Heart right ventricle (tissue), 16 donors: ENCODE measurements at regions not wholly inside any gene's neighbourhood (a gene's known extent, or its start where the extent isn't known, plus 50 kb on each side); places are given as distances from the start of the nearest gene placed in this dataset.

Source experiments
- ATAC-seq, 8 donors: fragments of 200-7000 bp; cut with Tn5 transposase; one replicate each; pipeline ENCODE4 v1.9.1; 2020; ENCODE audit warnings: mild to moderate bottlenecking in 8 of 8, moderate library complexity in 8 of 8, moderate number of reproducible peaks in 1 of 8
- DNase-seq, 2 donors: peaks; one replicate each; pipeline ENCODE4 v3.0.0-alpha.2; 2020
- H3K27ac ChIP-seq, 10 donors: fragments of 200-600 bp; sonication (generic) in 2 of 10; one replicate each; pipeline versions ENCODE4 v1.5.0 to v1.8.0; 2020 to 2022; ENCODE audit warnings: mild to moderate bottlenecking in 3 of 10
- H3K27me3 ChIP-seq, 7 donors: fragments of 200-600 bp; one replicate each; pipeline ENCODE4 v1.8.0; 2021 to 2022; ENCODE audit warnings: mild to moderate bottlenecking in 2 of 7
- H3K36me3 ChIP-seq, 9 donors: fragments of 200-600 bp; sonication (generic) in 1 of 9; one replicate each; pipeline versions ENCODE4 v1.5.0 to v1.8.0; 2020 to 2022; ENCODE audit warnings: mild to moderate bottlenecking in 2 of 9
- H3K4me1 ChIP-seq, 9 donors: fragments of 200-600 bp; sonication (generic) in 1 of 9; one replicate each; pipeline versions ENCODE4 v1.5.0 to v1.8.0; 2020 to 2022; ENCODE audit warnings: mild to moderate bottlenecking in 4 of 9
- H3K4me3 ChIP-seq, 10 donors: fragments of 200-600 bp; sonication (generic) in 2 of 10; one replicate each; pipeline versions ENCODE4 v1.5.0 to v1.8.0; 2020 to 2022; ENCODE audit warnings: mild to moderate bottlenecking in 7 of 10, moderate library complexity in 2 of 10
- H3K9me3 ChIP-seq, 11 donors: fragments of 200-600 bp in 10 of 11; sonication (generic) in 2 of 11; one replicate each; pipeline versions ENCODE4 v1.5.0 to v1.8.0; 2013 to 2022; ENCODE audit warnings: mild to moderate bottlenecking in 2 of 11, control low read depth in 1 of 11, moderate library complexity in 1 of 11
- WGBS, 2 donors: extraction: QIAGEN DNeasy Blood & Tissue Kit; methylation state at CpG; one replicate each; pipeline ENCODE4 v1.1.7; 2013; ENCODE audit warnings: inconsistent platforms in 1 of 2; 5-methylcytosine and 5-hydroxymethylcytosine counted together
- intact Hi-C, 10 donors: fragments of 100-400 bp; cut with DNase I; formaldehyde crosslinking; loops; one replicate each; pipeline versions ENCODE4 v1.11.1 to v1.14.2; 2022
- TF ChIP-seq, protein P1 (sequence below), 9 donors: fragments of 200-600 bp; sonication (generic) in 2 of 9; IDR thresholded peaks; one replicate each; pipeline versions ENCODE4 v1.5.0 to v1.8.0; 2021 to 2022; ENCODE audit warnings: antibody characterized with exemption in 9 of 9, mild to moderate bottlenecking in 5 of 9, moderate library complexity in 1 of 9
- donor health status: Arrhythmogenic right ventricular cardiomyopathy.
- donor health status: ischemic (EF 13 %, LVEDD 7.1; RV severe dilation, severe dysfunction).
- donor health status: healthy with polysubstance abuse.
- donor health status: DM: no; HTN: yes; CAD: no.
- donor health status: DM: no; HTN: no; CAD: no.
- donor health status: ischemic (EF 25% LVEDD 6.9; RV normal size, moderate dysfunction).
- donor health status: ischemic (EF 25% LVEDD 5.7; RV mildly dilated, moderate dysfunction).
- donor health status: healthy.
- donor health status: DM: yes; HTN: yes; CAD: no.
- donor health status: Ischemic cardiomyopathy.
- donor health status: ischemic (EF 35%, LVEDD 5.7; RV mildly dilated, moderate dysfunction).
- donor health status: nonischemic (EF 11% LVEDD 7.7; RV severe dilation, severe dysfunction).
- donor health status: DM: yes; HTN: yes; CAD: no.
- donor health status: PGD.
- donor health status: ischemic (EF 29% LVEDD 5.4; RV normal size, mild dysfunction).
- donor health status: nonischemic (EF 23%, LVEDD 6.1; RV moderate dilation, normal function).

DNA sequence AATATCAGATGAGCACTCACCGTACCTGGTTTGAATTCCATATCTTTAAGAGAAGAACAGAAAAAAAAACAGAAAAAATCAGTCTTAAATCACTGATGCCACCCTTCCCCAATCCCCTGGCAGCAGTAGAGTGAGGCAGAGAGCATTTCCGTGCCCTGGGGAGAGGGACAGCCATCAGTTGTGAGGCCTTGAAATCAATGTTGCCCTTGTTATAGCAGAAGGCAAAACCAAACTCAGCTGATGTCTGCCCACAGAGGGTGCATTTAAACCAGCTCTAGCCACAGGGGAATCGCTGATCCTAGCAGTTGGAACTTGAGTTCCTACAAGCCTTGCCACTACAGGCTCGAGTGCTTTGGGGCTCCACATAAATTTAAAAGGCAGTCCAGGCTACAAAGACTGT lies 338.5 kb upstream of the FMR1 start:
- DNase-seq (no peak), ATAC-seq (no peak)
- H3K4me3 ChIP-seq = no peak overlapping the region
- WGBS, 2 donors = 70 to 90% methylated on average over 4 of the region's 4 CpGs
- H3K27ac ChIP-seq = no peak overlapping the region
- H3K4me1 ChIP-seq = no peaks in the 10 kb centered on the region
- H3K9me3 ChIP-seq = no peaks in the 10 kb centered on the region
- no peaks in the 10 kb centered on the region for H3K27me3 ChIP-seq
- no peaks in the 10 kb centered on the region for H3K36me3 ChIP-seq
- TF ChIP-seq, protein P1, sequence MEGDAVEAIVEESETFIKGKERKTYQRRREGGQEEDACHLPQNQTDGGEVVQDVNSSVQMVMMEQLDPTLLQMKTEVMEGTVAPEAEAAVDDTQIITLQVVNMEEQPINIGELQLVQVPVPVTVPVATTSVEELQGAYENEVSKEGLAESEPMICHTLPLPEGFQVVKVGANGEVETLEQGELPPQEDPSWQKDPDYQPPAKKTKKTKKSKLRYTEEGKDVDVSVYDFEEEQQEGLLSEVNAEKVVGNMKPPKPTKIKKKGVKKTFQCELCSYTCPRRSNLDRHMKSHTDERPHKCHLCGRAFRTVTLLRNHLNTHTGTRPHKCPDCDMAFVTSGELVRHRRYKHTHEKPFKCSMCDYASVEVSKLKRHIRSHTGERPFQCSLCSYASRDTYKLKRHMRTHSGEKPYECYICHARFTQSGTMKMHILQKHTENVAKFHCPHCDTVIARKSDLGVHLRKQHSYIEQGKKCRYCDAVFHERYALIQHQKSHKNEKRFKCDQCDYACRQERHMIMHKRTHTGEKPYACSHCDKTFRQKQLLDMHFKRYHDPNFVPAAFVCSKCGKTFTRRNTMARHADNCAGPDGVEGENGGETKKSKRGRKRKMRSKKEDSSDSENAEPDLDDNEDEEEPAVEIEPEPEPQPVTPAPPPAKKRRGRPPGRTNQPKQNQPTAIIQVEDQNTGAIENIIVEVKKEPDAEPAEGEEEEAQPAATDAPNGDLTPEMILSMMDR (IDR thresholded peaks at IDR 0.05) = no peak
- intact Hi-C loops = no loop called here

DNA sequence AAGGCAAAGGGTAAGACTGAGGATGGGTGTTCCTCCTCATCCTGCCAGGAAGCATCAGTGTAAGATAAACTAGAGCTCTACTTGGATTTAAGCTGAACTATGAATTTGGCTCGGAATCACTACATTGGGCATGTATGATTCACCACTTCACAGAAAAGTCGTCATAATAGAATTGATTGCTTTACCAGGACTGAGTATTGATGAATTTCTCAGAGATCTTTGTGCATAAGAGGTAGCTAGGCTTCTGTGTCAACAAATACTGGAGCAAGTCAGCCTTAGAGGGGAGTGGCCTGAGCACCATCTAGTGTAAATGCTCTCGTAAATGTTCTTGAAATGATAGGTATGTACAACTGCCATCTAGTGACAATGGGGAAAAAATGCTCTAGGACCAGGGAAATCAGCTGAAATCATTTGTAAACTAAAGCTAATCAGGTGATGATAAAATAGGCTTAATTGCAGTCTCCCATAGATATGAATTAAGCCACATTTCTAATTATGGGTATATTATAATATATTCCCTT lies 309.5 kb upstream of the FMR1 start:
- DNase-seq (no peak), ATAC-seq (no peak)
- no peak overlapping the region for H3K27ac ChIP-seq
- TF ChIP-seq, protein P1 (IDR thresholded peaks at IDR 0.05) = no peak
- no peaks in the 10 kb centered on the region for H3K4me1 ChIP-seq
- H3K27me3 ChIP-seq = no peaks in the 10 kb centered on the region
- no peak overlapping the region for H3K4me3 ChIP-seq
- H3K36me3 ChIP-seq = no peaks in the 10 kb centered on the region
- intact Hi-C loops = no loop called here
- peaks cover 0 to 5% (median 0%) of the 10 kb centered on the region in 11 donors for H3K9me3 ChIP-seq
- 43 to 61% methylated on average over 3 of the region's 3 CpGs for WGBS, 2 donors

DNA sequence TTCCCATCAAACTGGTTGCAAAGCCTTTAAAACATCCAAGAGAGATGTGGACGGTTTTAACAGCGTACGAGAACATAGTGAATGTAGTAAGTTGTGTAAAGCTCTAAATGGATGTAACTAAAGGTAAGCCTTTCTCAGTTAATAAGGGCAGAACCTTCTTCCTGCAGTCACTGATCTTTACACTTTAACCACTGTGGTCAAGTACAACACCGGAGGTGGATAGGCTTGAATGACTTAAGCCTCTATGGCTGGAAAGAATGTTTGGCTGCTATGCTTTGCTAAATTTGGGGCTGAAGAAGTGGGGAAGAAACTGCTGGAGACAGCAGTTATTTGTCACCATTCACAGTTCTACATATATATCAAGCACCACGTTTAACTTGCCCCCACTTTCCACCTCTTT lies 285.1 kb upstream of the FMR1 start:
- Histone ChIP-seq H3K27me3 (no peaks in the 10 kb centered on the region), H3K4me3 (no peak overlapping the region), H3K36me3 (no peaks in the 10 kb centered on the region), H3K27ac (no peak overlapping the region), H3K4me1 (no peaks in the 10 kb centered on the region), H3K9me3 (no peaks in the 10 kb centered on the region)
- TF ChIP-seq, protein P1 (IDR thresholded peaks at IDR 0.05) = no peak
- no peak for ATAC-seq
- intact Hi-C loops = no loop called here
- WGBS, 2 donors = 79 to 84% methylated on average over 5 of the region's 5 CpGs
- DNase-seq = no peak

DNA sequence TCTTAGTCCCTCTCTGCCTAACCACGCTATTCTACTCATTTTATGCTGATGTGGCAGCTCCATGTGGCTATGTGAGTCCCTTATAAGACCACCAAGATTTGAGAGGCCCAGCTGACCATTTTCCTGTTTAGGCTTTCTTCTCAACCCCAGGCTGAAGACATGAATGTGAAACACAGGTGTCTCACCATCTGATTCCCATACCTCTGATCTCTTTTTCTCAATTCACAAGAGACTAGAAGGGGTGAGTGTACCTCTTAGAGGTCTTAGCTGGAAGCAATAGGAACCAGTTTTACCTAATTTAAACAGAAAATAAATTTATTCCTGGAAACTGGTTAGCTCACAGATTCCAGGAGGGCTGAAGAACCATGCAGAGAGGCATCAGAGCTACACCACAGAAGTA lies 276.5 kb upstream of the FMR1 start:
- H3K36me3 ChIP-seq = no peaks in the 10 kb centered on the region
- WGBS, 2 donors = 77 to 96% methylated on average over 1 of the region's 1 CpG
- TF ChIP-seq, protein P1 (IDR thresholded peaks at IDR 0.05) = no peak
- intact Hi-C loops = no loop called here
- DNase-seq = no peak
- H3K9me3 ChIP-seq = no peaks in the 10 kb centered on the region
- no peak overlapping the region for H3K27ac ChIP-seq
- H3K4me3 ChIP-seq = no peak overlapping the region
- no peaks in the 10 kb centered on the region for H3K27me3 ChIP-seq
- no peaks in the 10 kb centered on the region for H3K4me1 ChIP-seq
- no peak for ATAC-seq
